Heart right ventricle (tissue), 16 donors: ENCODE measurements at regions not wholly inside any gene's neighbourhood (a gene's known extent, or its start where the extent isn't known, plus 50 kb on each side); places are given as distances from the start of the nearest gene placed in this dataset.

ENCODE experiments used
- ATAC-seq, 8 donors: fragments of 200-7000 bp; cut with Tn5 transposase; one replicate each; pipeline ENCODE4 v1.9.1; 2020; ENCODE audit warnings: mild to moderate bottlenecking in 8 of 8, moderate library complexity in 8 of 8, moderate number of reproducible peaks in 1 of 8
- DNase-seq, 2 donors: peaks; one replicate each; pipeline ENCODE4 v3.0.0-alpha.2; 2020
- H3K27ac ChIP-seq, 10 donors: fragments of 200-600 bp; sonication (generic) in 2 of 10; one replicate each; pipeline versions ENCODE4 v1.5.0 to v1.8.0; 2020 to 2022; ENCODE audit warnings: mild to moderate bottlenecking in 3 of 10
- H3K27me3 ChIP-seq, 7 donors: fragments of 200-600 bp; one replicate each; pipeline ENCODE4 v1.8.0; 2021 to 2022; ENCODE audit warnings: mild to moderate bottlenecking in 2 of 7
- H3K36me3 ChIP-seq, 9 donors: fragments of 200-600 bp; sonication (generic) in 1 of 9; one replicate each; pipeline versions ENCODE4 v1.5.0 to v1.8.0; 2020 to 2022; ENCODE audit warnings: mild to moderate bottlenecking in 2 of 9
- H3K4me1 ChIP-seq, 9 donors: fragments of 200-600 bp; sonication (generic) in 1 of 9; one replicate each; pipeline versions ENCODE4 v1.5.0 to v1.8.0; 2020 to 2022; ENCODE audit warnings: mild to moderate bottlenecking in 4 of 9
- H3K4me3 ChIP-seq, 10 donors: fragments of 200-600 bp; sonication (generic) in 2 of 10; one replicate each; pipeline versions ENCODE4 v1.5.0 to v1.8.0; 2020 to 2022; ENCODE audit warnings: mild to moderate bottlenecking in 7 of 10, moderate library complexity in 2 of 10
- H3K9me3 ChIP-seq, 11 donors: fragments of 200-600 bp in 10 of 11; sonication (generic) in 2 of 11; one replicate each; pipeline versions ENCODE4 v1.5.0 to v1.8.0; 2013 to 2022; ENCODE audit warnings: mild to moderate bottlenecking in 2 of 11, control low read depth in 1 of 11, moderate library complexity in 1 of 11
- CTCF ChIP-seq, 9 donors: fragments of 200-600 bp; sonication (generic) in 2 of 9; IDR thresholded peaks; one replicate each; pipeline versions ENCODE4 v1.5.0 to v1.8.0; 2021 to 2022; ENCODE audit warnings: antibody characterized with exemption in 9 of 9, mild to moderate bottlenecking in 5 of 9, moderate library complexity in 1 of 9
- WGBS, 2 donors: extraction: QIAGEN DNeasy Blood & Tissue Kit; methylation state at CpG; one replicate each; pipeline ENCODE4 v1.1.7; 2013; ENCODE audit warnings: inconsistent platforms in 1 of 2; 5-methylcytosine and 5-hydroxymethylcytosine counted together
- intact Hi-C, 10 donors: fragments of 100-400 bp; cut with DNase I; formaldehyde crosslinking; loops; one replicate each; pipeline versions ENCODE4 v1.11.1 to v1.14.2; 2022
- donor health status: Arrhythmogenic right ventricular cardiomyopathy.
- donor health status: ischemic (EF 13 %, LVEDD 7.1; RV severe dilation, severe dysfunction).
- donor health status: healthy with polysubstance abuse.
- donor health status: DM: no; HTN: yes; CAD: no.
- donor health status: DM: no; HTN: no; CAD: no.
- donor health status: ischemic (EF 25% LVEDD 6.9; RV normal size, moderate dysfunction).
- donor health status: ischemic (EF 25% LVEDD 5.7; RV mildly dilated, moderate dysfunction).
- donor health status: healthy.
- donor health status: DM: yes; HTN: yes; CAD: no.
- donor health status: Ischemic cardiomyopathy.
- donor health status: ischemic (EF 35%, LVEDD 5.7; RV mildly dilated, moderate dysfunction).
- donor health status: nonischemic (EF 11% LVEDD 7.7; RV severe dilation, severe dysfunction).
- donor health status: DM: yes; HTN: yes; CAD: no.
- donor health status: PGD.
- donor health status: ischemic (EF 29% LVEDD 5.4; RV normal size, mild dysfunction).
- donor health status: nonischemic (EF 23%, LVEDD 6.1; RV moderate dilation, normal function).

GRCh38 chr5:135279328-135279727 is 119.7 kb downstream of the MACROH2A1 start:
- intact Hi-C loops: no loop called here
- H3K36me3 ChIP-seq: no peaks in the 10 kb centered on the region
- H3K27me3 ChIP-seq: peaks cover 0 to 3% (median 0%) of the 10 kb centered on the region in 7 donors
- H3K27ac ChIP-seq: no peak overlapping the region
- no peak overlapping the region for H3K4me3 ChIP-seq
- 74 to 83% methylated on average over 4 of the region's 4 CpGs for WGBS, 2 donors
- no peak for TF ChIP-seq CTCF (IDR thresholded peaks at IDR 0.05)
- DNase-seq (no peak), ATAC-seq (no peak)
- peaks cover 0 to 3% (median 0%) of the 10 kb centered on the region in 11 donors for H3K9me3 ChIP-seq
- no peaks in the 10 kb centered on the region for H3K4me1 ChIP-seq

- no peak overlapping the region for H3K27ac ChIP-seq
- intact Hi-C loops: no loop called here
- H3K36me3 ChIP-seq: no peaks in the 10 kb centered on the region
- H3K27me3 ChIP-seq: peaks cover 0 to 10% (median 0%) of the 10 kb centered on the region in 7 donors
- no peak for TF ChIP-seq CTCF (IDR thresholded peaks at IDR 0.05)
- no peaks in the 10 kb centered on the region for H3K4me1 ChIP-seq
- DNase-seq (no peak), ATAC-seq (no peak)
- WGBS, 2 donors: 58 to 61% methylated on average over 6 of the region's 6 CpGs
- H3K4me3 ChIP-seq: no peak overlapping the region
- H3K9me3 ChIP-seq: peaks cover 0 to 3% (median 0%) of the 10 kb centered on the region in 11 donors
These were observed 122.9 kb downstream of the MACROH2A1 start for GRCh38 chr5:135276151-135276550.

GRCh38 chr5:135273212-135273611 is 125.8 kb downstream of the MACROH2A1 start:
- Histone ChIP-seq H3K27me3 (peaks cover 0 to 14% (median 0%) of the 10 kb centered on the region in 7 donors), H3K36me3 (no peaks in the 10 kb centered on the region), H3K4me1 (no peaks in the 10 kb centered on the region), H3K9me3 (no peaks in the 10 kb centered on the region), H3K27ac (no peak overlapping the region), H3K4me3 (no peak overlapping the region)
- DNase-seq: no peak
- WGBS, 2 donors: 93 to 94% methylated on average over 2 of the region's 2 CpGs
- ATAC-seq: no peak
- TF ChIP-seq CTCF (IDR thresholded peaks at IDR 0.05): no peak
- intact Hi-C loops: no loop called here

GRCh38 chr5:135272311-135272805 is 126.7 kb downstream of the MACROH2A1 start:
- 80 to 81% methylated on average over 11 of the region's 11 CpGs for WGBS, 2 donors
- no peaks in the 10 kb centered on the region for H3K9me3 ChIP-seq
- no peaks in the 10 kb centered on the region for H3K4me1 ChIP-seq
- TF ChIP-seq CTCF (IDR thresholded peaks at IDR 0.05): no peak
- no peaks in the 10 kb centered on the region for H3K36me3 ChIP-seq
- intact Hi-C loops: no loop called here
- ATAC-seq (no peak), DNase-seq (no peak)
- no peak overlapping the region for H3K27ac ChIP-seq
- H3K27me3 ChIP-seq: peaks cover 0 to 14% (median 0%) of the 10 kb centered on the region in 7 donors
- H3K4me3 ChIP-seq: no peak overlapping the region
